Renal cortex interstitium (tissue), 11 donors: ENCODE measurements at regions not wholly inside any gene's neighbourhood (a gene's known extent, or its start where the extent isn't known, plus 50 kb on each side); places are given as distances from the start of the nearest gene placed in this dataset.

Experiments used
- DNase-seq, 11 donors: peaks; one replicate each; pipeline ENCODE4 v3.0.0-alpha.2; 2013; ENCODE audit warnings: low read depth in 9 of 11, low spot score in 4 of 11; ENCODE audit errors: extremely low read depth in 1 of 11

DNA sequence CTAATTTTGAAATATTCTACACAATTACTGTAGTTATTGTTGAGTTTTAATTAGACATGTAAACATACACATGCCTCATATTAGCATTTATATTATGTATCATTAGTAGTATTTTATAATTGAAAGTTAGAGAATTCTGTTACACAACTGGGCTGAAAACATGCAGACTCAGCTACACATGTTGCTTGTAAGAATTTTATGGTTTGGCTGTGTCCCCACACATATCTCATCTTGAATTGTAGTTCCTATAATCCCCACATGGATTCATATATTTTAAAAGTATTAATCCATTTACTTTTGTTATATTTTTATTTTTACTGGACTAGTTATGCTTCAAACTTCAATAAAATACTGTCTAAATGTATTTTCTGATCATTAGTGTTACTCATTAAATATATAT lies 2075.3 kb upstream of the C9orf72 start:
- DNase-seq: no peak

DNA sequence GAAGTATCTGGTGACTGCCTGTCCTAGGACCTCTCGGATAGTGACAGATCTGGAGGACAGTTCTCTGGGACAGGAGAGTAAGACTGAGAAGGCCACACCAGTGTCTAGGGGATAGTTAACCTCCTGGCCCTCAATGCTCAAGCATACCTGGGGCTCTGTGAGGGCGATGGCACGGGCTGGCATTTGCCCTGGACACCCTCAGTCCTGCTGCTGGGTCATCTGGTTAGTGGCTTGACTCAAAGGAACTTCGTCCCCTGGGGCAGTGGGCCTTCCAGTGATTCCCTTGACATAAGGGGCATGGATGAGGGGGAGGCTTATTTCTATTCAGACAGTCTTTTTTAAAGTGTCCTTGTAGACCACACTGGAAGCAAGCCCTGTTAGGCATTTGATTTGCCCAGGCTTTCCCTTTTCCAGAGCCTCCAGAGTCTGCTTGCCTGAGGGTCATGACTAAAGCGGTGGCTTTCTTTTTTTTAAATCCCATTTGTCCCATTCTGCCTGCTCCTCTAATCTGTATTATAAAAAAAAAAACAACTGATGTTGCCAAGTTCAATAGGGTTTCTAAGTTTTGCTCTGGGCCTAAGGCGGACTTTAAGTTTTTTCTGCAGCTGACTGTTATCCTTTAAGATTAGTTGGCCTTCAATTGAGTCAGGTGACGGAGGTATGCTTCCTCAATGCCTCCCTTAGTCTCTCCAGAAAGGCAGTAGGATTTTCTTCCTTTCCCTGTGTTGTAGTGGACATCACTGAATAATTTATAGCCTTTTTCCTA lies 2083.5 kb upstream of the C9orf72 start:
- no peak for DNase-seq

DNA sequence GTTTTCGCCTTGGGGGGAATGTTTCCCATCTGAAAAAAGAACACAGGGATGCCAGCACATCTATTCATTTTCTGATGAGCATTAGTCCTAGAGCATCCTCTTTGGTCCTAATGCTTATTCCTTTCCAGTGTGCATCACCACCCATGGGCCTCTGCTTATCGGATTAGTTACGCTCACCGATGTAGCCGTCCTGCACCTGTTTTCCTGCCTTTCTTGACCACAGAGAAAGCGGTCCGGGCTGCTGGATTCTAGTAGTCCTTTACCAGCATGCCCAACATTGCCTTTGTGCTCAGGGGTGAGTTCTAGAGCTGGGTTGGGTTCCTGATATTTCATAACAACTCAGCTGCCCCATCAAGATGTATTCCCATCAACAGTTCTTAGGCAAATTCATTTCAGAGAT lies 2084.5 kb upstream of the C9orf72 start:
- DNase-seq: no peak

DNA sequence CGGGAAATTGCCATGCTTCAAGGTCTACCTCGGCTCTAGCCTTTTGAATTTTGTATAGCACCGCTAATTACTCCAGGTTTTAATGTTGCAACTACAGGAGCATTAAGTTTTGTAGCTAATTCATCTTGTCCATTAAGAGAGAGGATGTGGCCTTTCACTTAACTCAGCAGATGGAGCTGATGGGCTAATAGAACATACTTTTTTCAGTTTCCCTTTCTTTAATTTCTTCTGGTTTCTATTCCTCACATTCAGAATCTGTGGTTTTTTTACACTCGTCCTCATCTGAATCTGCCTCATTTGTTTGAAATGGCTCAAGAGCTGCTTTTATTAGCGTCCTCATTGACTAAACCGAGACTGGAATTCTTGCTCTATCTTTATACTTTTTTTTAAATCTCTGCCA lies 2085.7 kb upstream of the C9orf72 start:
- no peak for DNase-seq

DNA sequence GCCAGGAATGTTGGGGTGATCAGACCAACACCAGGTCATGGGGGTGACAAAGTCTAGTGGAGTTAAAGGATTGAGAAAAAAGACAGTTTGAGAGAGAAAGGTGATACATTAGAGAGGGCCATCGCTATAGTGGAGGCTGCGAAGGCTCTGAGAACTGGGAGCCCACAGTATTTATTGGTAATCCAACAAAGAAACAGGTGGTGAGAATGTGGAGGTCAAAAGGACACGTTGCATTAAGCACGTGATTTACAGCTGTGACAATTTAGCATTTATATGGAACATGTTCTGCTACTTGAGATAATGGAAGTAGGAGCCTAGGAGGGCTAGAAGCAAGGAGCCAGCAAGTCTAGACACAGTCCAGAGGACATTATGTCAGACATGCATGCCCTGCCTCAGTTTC lies 2086.5 kb upstream of the C9orf72 start:
- DNase-seq: no peak

DNA sequence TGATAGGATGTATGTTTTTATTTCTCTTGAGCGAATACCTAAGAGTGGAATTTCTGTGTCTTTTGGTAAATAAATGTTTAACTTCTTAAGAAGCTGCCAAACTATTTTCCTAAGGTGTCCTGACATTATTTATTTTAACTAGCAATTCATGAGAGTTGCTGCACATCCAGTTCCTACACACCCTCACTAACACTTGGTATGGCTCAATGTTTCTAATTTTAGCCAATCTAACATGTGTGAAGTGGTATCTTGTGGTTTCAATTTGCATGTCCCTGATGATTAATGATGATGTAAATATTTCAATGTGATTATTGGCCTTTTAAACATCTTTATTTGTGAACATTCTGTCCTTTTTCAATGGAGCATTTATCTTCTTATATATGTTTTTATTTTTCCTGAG lies 2095.5 kb upstream of the C9orf72 start:
- no peak for DNase-seq

DNA sequence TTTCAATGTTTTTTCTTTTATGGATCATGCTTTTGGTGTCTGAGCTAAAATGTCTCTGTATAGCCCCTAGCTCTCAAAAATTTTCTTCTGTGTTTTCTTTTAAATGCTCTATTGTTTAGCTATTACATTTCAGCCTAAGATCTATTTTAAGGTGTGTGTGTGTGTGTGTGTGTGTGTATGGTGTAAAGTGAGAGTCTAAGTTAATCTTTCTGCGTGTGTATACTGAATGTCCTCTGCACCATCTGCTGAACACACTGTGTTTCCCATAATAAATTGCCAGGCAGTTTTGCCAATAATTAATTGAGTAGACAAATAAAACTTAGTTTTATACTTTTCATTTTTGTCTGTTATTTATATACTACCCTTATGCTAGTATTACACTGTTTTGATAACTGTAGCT lies 2096.3 kb upstream of the C9orf72 start:
- DNase-seq: no peak

DNA sequence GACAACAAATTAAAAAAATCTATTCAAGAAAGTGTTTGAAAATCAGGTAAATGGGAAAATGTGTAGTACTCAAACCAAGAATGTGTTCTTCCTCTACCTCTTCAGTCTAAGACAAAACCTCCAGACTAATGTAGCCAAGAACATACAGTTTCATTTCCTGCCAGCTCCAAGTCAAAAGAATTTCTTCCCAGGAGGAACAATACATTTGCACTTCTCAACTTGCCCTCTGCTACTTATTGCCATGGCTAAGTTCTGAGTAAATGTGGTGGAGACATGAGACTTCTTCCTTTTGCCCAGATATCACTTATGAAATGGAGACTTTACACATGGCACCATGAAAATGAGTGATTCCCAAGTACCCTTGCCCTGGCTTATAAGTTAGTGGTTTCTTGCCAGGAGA lies 2112.2 kb upstream of the C9orf72 start:
- DNase-seq: no peak

DNA sequence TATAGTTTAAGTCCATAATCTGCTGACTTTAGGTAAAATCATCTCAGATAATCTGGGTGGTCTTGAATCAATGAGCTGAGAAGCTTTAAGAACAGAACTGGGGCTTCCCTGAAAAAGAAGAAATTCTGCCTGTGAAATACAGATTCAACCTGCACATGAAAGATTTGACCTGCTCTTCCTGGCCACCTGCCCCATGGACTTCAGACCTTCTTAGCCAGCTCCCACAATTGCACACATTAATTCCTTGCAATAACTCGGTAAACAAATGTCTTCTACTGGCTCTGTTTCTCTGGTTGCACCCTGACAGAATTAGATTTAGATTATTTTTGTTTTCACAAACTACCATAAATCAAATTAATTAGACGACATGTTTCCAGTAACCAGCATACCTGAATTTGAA lies 2117.9 kb upstream of the C9orf72 start:
- no peak for DNase-seq

DNA sequence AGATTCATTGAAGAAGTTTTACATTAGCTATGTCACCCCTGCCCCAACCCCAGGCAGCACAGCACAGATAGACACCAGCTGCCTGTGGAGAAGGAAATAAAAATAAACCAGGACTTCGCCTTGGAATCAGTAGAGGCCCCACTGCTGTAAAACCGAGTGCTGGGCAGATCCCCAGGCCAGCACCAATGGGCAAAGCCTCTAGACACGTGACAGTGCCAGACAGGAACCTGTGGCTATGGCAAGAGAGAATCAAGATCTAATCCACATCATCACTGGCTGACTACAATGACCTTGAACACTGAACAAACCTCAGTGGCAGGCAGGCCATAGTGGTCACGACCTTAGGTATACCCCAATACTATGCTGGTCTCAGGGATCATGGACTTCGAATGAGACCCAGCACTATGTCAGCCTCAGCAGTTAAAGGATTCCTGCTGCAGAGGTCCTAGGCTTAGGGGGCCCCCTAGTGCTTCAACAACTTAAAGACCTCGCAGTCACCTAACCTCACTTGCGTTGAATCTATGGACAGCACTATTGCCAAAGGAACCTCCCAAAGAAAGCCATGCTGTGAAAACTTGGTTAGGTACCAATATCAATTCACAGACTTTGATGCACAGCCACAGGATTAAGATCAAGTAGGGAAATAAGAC lies 2118.6 kb upstream of the C9orf72 start:
- DNase-seq: no peak

DNA sequence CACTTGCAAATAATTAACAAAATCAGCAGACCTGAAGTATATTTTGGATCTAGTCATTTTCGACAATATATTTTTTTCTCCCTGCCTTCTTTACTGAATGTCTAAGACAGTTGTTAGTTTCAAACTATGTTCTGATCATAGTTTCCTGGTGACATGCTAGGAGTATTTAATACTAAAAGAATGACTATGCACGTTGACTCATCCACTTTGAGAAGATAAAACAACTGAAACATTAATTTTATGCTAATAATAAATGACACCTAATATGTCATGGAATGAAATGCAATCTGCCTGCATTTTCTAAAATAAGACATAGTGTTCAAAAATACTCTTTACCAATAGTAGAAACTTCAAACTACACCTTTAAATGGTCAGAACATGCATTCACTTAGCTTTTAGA lies 2123.7 kb upstream of the C9orf72 start:
- no peak for DNase-seq

DNA sequence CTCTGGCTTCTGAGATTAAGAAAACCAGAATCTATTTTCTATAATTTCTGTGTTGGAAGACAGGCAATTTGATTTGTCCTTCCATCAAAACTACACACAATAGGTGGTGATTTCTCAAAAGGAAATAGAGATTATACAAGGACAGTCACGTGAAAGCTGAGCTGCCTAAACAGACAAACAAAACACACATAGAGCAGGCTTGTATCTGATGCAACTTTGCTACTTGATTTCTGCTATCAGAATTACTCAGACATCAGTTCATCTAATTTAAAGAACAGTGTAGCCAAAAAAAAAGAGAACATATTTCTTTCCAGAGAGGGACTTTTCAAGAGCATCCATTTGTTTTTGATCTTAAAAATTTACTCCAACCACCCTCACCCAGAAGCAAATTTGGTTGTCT lies 2128.3 kb upstream of the C9orf72 start:
- DNase-seq: no peak

DNA sequence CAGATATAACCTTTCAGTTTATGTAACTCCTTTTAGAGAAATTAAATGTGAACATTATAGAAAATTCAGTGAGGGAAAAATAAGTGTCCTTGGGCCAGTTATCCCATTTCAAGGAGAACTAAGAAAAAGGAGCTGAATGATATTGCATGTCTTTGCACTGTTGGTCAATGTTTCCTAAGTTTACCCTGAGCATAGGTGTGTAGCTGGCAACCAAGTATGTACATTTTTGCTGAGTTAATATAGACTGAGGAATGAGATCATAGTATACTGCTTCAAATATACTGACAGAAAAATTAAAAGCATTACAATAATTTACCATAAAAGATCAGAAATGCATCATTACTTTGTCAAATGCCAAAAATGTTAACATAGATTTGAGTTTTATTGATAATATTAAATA lies 2128.7 kb upstream of the C9orf72 start:
- no peak for DNase-seq

DNA sequence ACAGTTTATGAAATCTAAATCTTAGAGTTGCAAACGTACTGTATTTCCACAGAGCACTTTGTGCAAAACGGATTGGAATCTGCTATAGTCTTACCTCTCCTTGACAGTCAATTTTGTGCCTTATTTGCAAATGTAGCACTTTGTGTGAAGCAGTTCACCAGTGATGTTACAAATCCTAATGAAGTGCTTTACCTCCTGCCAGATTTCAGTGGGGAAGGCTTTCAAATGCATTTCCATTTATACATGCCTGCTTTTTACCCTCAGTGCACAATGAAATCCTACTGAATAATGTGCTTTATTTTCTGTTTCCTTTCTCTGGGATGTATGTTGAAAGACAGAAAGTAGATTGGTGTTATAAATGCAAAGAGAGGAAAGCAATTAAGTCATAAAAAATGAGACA lies 2141.6 kb upstream of the C9orf72 start:
- DNase-seq: no peak

DNA sequence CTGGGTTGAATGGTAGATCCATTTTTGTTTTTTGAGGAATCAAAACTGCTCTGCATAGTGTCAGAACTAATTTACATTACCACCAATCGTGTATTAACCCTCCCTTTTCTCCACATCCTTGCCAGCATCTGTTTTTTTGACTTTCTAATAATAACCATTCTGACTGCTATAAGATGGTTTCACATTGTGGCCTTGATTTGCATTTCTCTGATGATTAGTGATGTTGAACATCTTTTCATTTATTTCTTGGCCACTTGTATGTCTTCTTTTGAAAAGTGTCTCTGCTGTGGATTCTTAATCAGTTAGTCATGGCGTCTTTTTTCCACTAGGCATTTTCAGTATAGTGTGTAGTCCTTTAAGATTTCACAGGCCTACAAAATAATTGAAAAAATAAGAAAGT lies 2144.3 kb upstream of the C9orf72 start:
- DNase-seq: no peak

DNA sequence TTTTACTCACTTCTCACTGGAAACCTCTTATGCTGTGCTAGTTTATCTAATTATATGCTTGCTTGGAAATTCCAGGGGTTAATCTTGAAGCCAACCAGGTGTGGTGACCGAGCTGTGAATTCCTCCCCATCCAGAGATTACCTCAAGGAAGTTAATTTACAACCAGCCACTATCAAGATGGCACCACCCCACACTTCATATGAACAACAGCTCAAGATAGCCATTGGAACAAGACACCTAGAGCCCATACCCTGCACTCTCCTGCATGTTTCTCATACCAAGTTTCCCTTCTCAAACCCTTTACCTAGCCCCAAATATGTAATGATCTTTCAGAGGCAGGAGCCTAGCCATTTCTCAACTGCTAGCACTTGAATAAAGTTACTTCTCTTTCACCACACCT lies 2156.9 kb upstream of the C9orf72 start:
- DNase-seq: no peak

DNA sequence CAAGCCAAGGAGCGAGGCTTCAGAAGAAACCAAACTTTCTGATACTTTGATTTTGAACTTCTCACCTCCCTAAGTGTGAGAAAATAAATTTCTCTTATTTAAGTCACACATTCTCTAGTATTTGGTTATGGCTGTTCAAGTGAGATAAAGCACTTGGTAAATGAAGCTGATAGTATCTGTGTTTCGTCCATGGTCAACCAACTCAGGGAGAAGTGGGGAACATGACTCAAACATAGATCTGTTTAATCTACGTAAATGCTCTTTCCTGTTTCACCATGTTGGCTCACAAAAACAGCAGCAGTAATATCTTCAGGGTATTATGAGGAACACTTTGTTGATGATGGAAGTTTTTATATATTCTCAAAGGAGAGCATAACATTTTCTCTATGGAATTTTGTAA lies 2167.2 kb upstream of the C9orf72 start:
- DNase-seq: no peak

DNA sequence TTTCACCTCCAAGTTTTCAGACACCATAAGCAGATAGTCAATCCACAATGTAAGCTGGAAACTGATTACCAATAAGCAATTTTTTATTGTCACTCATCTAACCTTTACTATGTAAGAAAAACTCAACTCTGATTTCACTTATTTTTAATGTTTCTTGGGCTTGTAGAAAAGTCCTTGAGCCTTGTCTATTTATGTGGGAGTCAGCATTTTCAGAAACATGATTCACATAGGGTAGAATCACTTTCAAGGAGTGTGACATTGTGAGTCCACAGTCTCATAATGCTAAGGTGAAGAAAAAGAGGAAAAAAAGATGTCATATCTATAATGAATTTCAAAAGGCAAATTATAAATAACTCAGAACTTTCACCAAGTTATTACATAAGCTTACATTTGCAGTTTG lies 2167.9 kb upstream of the C9orf72 start:
- DNase-seq: no peak

DNA sequence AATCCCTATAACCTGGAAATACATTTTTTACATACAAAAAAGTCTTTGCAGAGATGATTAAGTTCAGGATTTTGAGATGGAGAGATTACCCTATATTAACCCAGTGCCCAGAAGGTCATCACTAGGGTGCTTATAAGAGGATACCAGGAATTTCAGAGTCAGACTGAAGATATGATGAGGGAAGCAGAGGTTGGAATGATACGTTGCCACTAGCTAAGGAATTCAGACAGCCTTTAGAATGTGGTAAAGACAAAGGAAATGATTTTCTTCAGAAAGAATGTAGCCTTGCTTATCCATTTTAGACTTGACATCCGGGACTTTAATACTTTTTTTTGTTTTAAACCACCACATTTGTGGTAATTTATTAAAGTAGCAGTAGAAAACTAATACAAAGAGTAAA lies 2176.8 kb upstream of the C9orf72 start:
- no peak for DNase-seq

DNA sequence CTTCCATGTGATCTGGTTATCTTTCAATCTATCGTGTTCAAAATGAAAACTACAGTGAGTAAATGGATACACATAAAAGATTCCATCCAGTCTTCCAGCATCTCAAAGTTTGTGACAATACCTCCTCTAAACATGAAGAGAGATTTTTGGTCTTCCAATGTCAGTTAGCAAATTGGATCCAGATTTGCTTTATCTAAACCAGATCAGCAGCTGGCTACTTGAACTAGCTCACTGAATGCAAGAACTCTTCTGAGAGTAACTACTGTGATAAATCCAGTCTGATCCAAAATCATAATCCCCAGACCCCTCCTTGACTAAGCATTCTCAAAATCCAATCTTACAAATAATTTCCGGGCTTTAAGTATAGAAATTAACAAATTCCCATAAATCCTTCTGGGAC lies 2177.9 kb upstream of the C9orf72 start:
- no peak for DNase-seq

DNA sequence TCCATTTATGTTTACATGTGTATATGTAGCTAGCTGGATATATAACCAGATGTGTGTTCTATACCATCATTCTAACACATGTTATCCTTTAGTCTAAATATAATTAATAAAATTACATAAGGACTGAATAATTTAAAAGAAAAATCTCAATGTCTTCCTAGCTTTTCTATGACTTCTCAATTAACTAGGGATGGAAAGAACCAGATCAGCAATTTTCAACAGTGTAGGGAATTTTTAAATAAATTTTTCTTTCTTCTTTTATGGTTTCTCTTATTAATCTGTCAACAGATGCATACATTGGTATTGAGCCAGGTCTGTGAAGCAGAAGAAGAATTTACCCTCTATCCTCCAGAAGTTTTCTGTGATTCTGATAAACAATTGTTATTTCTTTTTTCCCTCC lies 2180.4 kb upstream of the C9orf72 start:
- no peak for DNase-seq
